ENCODE measurements at regions not wholly inside any gene's neighbourhood (a gene's known extent, or its start where the extent isn't known, plus 50 kb on each side); places are given as distances from the start of the nearest gene placed in this dataset.

DNA sequence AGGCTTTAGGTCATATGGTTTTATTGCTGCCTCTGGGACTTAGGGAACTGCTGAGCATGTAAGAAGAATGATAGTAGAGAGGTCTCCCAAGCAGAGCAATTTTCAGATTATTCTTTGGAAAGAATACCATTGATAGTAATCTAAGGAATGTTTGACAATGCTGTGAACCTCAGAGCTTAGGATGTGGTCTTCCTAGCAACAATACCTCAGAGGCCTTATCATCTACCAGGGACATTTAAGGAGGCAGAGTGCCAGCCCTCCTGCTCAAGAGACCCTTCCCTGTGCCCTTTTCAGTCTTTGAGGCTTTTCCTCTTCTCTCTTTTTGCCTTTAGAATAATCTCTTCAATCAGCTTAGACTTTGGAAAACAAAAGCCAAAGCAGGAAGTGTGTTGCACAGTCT, 272.1 kb downstream of the OXSM start:
- Mint-ChIP-seq H3K4me1 (no peaks in the 10 kb centered on the region), H3K36me3 (no peaks in the 10 kb centered on the region), H3K4me3 (no peak overlapping the region), H3K27me3 (peaks cover 0 to 8% (median 3%) of the 10 kb centered on the region in 5 donors), H3K9me3 (peaks cover 0 to 5% (median 0%) of the 10 kb centered on the region in 11 donors), H3K27ac (no peak overlapping the region)
- ATAC-seq (no peak), DNase-seq (no peak)
- Histone ChIP-seq H3K27me3 (ENCODE audit: control insufficient read depth in 2 of 2, insufficient read depth in 2 of 2, low read length in 2 of 2) (no peaks in the 10 kb centered on the region), H3K27ac (ENCODE audit: low read depth, low read length) (no peak overlapping the region), H3K4me1 (ENCODE audit: control insufficient read depth in 2 of 2, insufficient read depth in 2 of 2, low read length in 2 of 2) (no peaks in the 10 kb centered on the region), H3K4me3 (ENCODE audit: low read length) (no peak overlapping the region), H3K36me3 (ENCODE audit: control insufficient read depth in 2 of 3, insufficient read depth in 3 of 3, low read length in 3 of 3) (no peaks in the 10 kb centered on the region), H3K9me3 (ENCODE audit: control insufficient read depth in 2 of 3, low read length in 3 of 3) (no peaks in the 10 kb centered on the region)
- ChIA-PET POLR2A (no interaction called here), CTCF (no interaction called here)
- intact Hi-C loops (cut with micrococcal nuclease), result no loop called here

DNA sequence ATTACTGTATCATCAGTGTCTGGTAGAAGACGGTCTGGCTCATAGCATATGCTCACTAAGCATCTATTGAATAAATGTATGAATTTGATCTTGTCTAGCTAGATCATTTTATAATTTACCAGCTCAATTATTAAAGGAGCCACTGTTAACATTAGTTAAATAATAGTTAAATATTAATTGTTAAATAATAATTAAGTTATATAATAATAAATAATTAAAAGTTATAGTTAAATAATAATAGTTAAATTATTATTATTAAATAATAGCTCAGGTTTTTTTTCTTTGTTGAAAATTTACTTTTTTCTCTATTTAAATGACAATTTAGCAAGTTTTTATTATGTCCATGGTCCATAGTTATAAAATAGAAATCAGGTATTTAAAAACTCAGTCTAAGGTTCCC, 274.4 kb downstream of the OXSM start:
- CTCF ChIA-PET, result interaction anchor here (0.6 kb wide), 1 partner anchor 174 kb away, joined by 3 read pairs; no protein-coding TSS in a partner anchor
- Histone ChIP-seq H3K27ac (ENCODE audit: low read depth, low read length) (no peak overlapping the region), H3K9me3 (ENCODE audit: control insufficient read depth in 2 of 3, low read length in 3 of 3) (no peaks in the 10 kb centered on the region), H3K36me3 (ENCODE audit: control insufficient read depth in 2 of 3, insufficient read depth in 3 of 3, low read length in 3 of 3) (no peaks in the 10 kb centered on the region), H3K27me3 (ENCODE audit: control insufficient read depth in 2 of 2, insufficient read depth in 2 of 2, low read length in 2 of 2) (no peaks in the 10 kb centered on the region), H3K4me3 (ENCODE audit: low read length) (no peak overlapping the region), H3K4me1 (ENCODE audit: control insufficient read depth in 2 of 2, insufficient read depth in 2 of 2, low read length in 2 of 2) (no peaks in the 10 kb centered on the region)
- Mint-ChIP-seq H3K4me1 (no peaks in the 10 kb centered on the region), H3K4me3 (no peak overlapping the region), H3K27me3 (peaks cover 0 to 8% (median 3%) of the 10 kb centered on the region in 5 donors), H3K27ac (no peak overlapping the region), H3K9me3 (peaks cover 0 to 4% (median 0%) of the 10 kb centered on the region in 11 donors), H3K36me3 (no peaks in the 10 kb centered on the region)
- intact Hi-C loops (cut with micrococcal nuclease), result no loop called here
- no peak for ATAC-seq
- DNase-seq, result no peak
- POLR2A ChIA-PET, result no interaction called here

DNA sequence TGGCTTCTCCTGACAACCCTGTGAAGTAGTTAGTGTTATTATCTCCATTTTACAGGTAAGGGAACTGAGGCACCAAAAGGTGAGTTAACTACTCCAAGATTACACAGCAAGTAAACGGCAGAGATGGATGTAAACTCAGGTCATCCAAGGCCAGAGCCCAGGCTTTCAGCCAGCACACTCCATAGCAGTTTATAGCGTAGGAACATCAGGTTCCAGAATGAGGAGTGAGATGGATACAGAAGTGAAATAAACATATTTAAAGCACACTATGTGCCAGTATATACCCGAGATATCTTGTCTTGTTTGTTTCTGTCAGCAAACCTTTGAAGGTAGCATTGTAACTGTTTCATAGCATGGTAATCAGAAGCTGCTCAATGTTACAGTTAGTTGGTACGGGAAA, 279.0 kb downstream of the OXSM start:
- Histone ChIP-seq H3K4me1 (ENCODE audit: control insufficient read depth in 2 of 2, insufficient read depth in 2 of 2, low read length in 2 of 2) (no peaks in the 10 kb centered on the region), H3K9me3 (ENCODE audit: control insufficient read depth in 2 of 3, low read length in 3 of 3) (no peaks in the 10 kb centered on the region), H3K27me3 (ENCODE audit: control insufficient read depth in 2 of 2, insufficient read depth in 2 of 2, low read length in 2 of 2) (no peaks in the 10 kb centered on the region), H3K4me3 (ENCODE audit: low read length) (no peak overlapping the region), H3K36me3 (ENCODE audit: control insufficient read depth in 2 of 3, insufficient read depth in 3 of 3, low read length in 3 of 3) (no peaks in the 10 kb centered on the region), H3K27ac (ENCODE audit: low read depth, low read length) (no peak overlapping the region)
- intact Hi-C loops (cut with micrococcal nuclease), result no loop called here
- no peak overlapping the region for H3K27ac Mint-ChIP-seq
- H3K36me3 Mint-ChIP-seq, result no peaks in the 10 kb centered on the region
- POLR2A ChIA-PET, result no interaction called here
- DNase-seq (no peak), ATAC-seq (no peak)
- H3K9me3 Mint-ChIP-seq, result peaks cover 0 to 1% (median 0%) of the 10 kb centered on the region in 11 donors
- H3K4me1 Mint-ChIP-seq, result no peaks in the 10 kb centered on the region
- no peak overlapping the region for H3K4me3 Mint-ChIP-seq
- H3K27me3 Mint-ChIP-seq, result no peaks in the 10 kb centered on the region
- CTCF ChIA-PET, result no interaction called here

DNA sequence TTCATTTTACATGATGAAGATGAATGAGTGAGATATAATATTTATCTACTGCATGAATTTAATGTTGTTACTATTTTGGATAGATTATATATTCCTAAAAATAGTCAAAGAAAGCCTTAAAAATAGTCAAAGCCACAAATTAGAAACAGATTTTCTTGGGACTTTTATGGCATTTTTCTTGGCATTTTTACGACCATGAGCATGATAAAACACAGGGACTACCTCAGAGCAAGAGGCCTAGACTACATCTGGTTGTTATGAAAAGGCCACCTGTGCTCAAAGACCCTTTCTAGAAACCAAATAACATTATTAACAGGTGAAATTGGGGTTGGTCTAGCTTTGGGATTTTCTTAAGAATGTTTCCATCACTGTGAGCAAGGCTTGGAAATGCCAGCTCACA, 281.0 kb downstream of the OXSM start:
- ChIA-PET CTCF (no interaction called here), POLR2A (no interaction called here)
- Mint-ChIP-seq H3K36me3 (no peaks in the 10 kb centered on the region), H3K4me3 (no peak overlapping the region), H3K4me1 (no peaks in the 10 kb centered on the region), H3K27ac (no peak overlapping the region), H3K27me3 (peaks cover 0 to 5% (median 0%) of the 10 kb centered on the region in 5 donors), H3K9me3 (peaks cover 0 to 1% (median 0%) of the 10 kb centered on the region in 11 donors)
- H3K4me3 ChIP-seq (ENCODE audit: low read length), result no peak overlapping the region
- H3K36me3 ChIP-seq (ENCODE audit: control insufficient read depth in 2 of 3, insufficient read depth in 3 of 3, low read length in 3 of 3), result no peaks in the 10 kb centered on the region
- no peaks in the 10 kb centered on the region for H3K4me1 ChIP-seq (ENCODE audit: control insufficient read depth in 2 of 2, insufficient read depth in 2 of 2, low read length in 2 of 2)
- H3K27ac ChIP-seq (ENCODE audit: low read depth, low read length), result no peak overlapping the region
- DNase-seq (no peak), ATAC-seq (no peak)
- H3K9me3 ChIP-seq (ENCODE audit: control insufficient read depth in 2 of 3, low read length in 3 of 3), result no peaks in the 10 kb centered on the region
- H3K27me3 ChIP-seq (ENCODE audit: control insufficient read depth in 2 of 2, insufficient read depth in 2 of 2, low read length in 2 of 2), result no peaks in the 10 kb centered on the region
- intact Hi-C loops (cut with micrococcal nuclease), result no loop called here

DNA sequence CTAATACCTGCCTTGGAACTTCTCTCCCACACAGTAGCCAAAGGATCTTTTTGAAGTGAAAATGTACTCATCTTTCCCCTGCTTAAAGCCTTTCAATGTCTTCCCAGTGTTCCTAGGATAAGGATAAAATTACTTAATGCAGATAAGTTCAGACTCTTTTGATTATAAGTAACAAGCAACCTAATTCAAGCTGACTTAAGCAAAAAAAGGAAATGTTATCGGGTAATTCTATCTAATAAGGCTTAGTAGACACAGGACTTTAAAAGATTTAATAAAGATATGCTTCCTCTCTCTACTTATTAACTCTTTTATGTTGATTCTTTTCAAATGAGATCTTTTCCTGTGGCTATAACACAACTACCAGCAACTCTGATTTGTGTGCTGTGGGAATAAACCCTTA, 284.2 kb downstream of the OXSM start:
- no peak for DNase-seq
- Histone ChIP-seq H3K4me1 (ENCODE audit: control insufficient read depth in 2 of 2, insufficient read depth in 2 of 2, low read length in 2 of 2) (no peaks in the 10 kb centered on the region), H3K36me3 (ENCODE audit: control insufficient read depth in 2 of 3, insufficient read depth in 3 of 3, low read length in 3 of 3) (no peaks in the 10 kb centered on the region), H3K4me3 (ENCODE audit: low read length) (no peak overlapping the region), H3K27me3 (ENCODE audit: control insufficient read depth in 2 of 2, insufficient read depth in 2 of 2, low read length in 2 of 2) (no peaks in the 10 kb centered on the region), H3K9me3 (ENCODE audit: control insufficient read depth in 2 of 3, low read length in 3 of 3) (no peaks in the 10 kb centered on the region), H3K27ac (ENCODE audit: low read depth, low read length) (no peak overlapping the region)
- ChIA-PET POLR2A (no interaction called here), CTCF (interaction anchor here (0.6 kb wide), 1 partner anchor 9 kb away, joined by 4 read pairs; no protein-coding TSS in a partner anchor)
- ATAC-seq, result no peak
- Mint-ChIP-seq H3K36me3 (no peaks in the 10 kb centered on the region), H3K9me3 (no peaks in the 10 kb centered on the region), H3K4me1 (no peaks in the 10 kb centered on the region), H3K4me3 (no peak overlapping the region), H3K27ac (no peak overlapping the region), H3K27me3 (peaks cover 0 to 8% (median 3%) of the 10 kb centered on the region in 5 donors)
- intact Hi-C loops (cut with micrococcal nuclease), result no loop called here

DNA sequence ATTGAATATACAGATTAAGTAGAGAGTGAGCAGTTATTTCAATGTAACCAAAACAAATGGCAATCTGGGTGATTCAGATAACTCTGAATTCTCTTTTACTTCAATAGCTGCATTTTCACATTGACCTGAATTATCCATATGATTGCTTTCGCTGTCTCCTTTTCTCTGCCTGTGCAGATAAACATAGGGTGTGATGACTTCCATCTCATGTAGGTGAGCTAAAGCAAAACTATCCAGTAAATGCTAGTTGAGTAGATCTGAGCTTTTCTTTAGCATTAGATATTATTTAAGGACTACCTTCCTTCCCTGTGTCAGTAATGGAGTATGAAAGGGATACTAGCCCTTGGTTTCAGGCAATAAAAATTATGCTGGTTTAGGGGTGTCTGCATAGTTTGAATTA, 288.6 kb downstream of the OXSM start:
- Histone ChIP-seq H3K27ac (ENCODE audit: low read depth, low read length) (no peak overlapping the region), H3K4me1 (ENCODE audit: control insufficient read depth in 2 of 2, insufficient read depth in 2 of 2, low read length in 2 of 2) (no peaks in the 10 kb centered on the region), H3K27me3 (ENCODE audit: control insufficient read depth in 2 of 2, insufficient read depth in 2 of 2, low read length in 2 of 2) (no peaks in the 10 kb centered on the region), H3K4me3 (ENCODE audit: low read length) (no peak overlapping the region), H3K36me3 (ENCODE audit: control insufficient read depth in 2 of 3, insufficient read depth in 3 of 3, low read length in 3 of 3) (no peaks in the 10 kb centered on the region), H3K9me3 (ENCODE audit: control insufficient read depth in 2 of 3, low read length in 3 of 3) (no peaks in the 10 kb centered on the region)
- no peak for ATAC-seq
- POLR2A ChIA-PET, result no interaction called here
- H3K27ac Mint-ChIP-seq, result no peak overlapping the region
- peaks cover 0 to under 1% (median 0%) of the 10 kb centered on the region in 11 donors for H3K9me3 Mint-ChIP-seq
- intact Hi-C loops (cut with micrococcal nuclease), result no loop called here
- peaks cover 0 to 8% (median 3%) of the 10 kb centered on the region in 5 donors for H3K27me3 Mint-ChIP-seq
- CTCF ChIA-PET, result no interaction called here
- no peaks in the 10 kb centered on the region for H3K4me1 Mint-ChIP-seq
- no peak for DNase-seq
- H3K36me3 Mint-ChIP-seq, result no peaks in the 10 kb centered on the region
- no peak overlapping the region for H3K4me3 Mint-ChIP-seq

DNA sequence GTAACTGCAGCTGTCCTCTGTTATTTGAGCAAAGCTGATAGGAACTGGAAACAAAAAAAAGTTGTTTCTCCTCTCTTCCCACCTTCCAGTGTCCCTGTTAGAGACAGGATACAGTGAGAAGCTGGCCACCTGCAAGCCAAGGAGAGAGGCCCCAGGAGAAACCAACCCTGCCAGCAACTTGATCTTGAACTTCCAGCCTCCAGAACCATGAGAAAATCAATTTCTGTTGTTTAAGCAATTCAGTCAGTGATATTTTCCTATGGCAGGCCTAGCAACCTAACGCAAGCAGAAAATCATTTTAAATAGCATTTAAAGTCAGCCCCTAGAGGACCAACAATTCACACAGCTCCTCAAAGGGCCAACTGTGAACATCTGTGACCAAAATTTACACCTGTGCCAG, 291.3 kb downstream of the OXSM start:
- Histone ChIP-seq H3K36me3 (ENCODE audit: control insufficient read depth in 2 of 3, insufficient read depth in 3 of 3, low read length in 3 of 3) (no peaks in the 10 kb centered on the region), H3K4me1 (ENCODE audit: control insufficient read depth in 2 of 2, insufficient read depth in 2 of 2, low read length in 2 of 2) (no peaks in the 10 kb centered on the region), H3K9me3 (ENCODE audit: control insufficient read depth in 2 of 3, low read length in 3 of 3) (no peaks in the 10 kb centered on the region), H3K27ac (ENCODE audit: low read depth, low read length) (no peak overlapping the region), H3K27me3 (ENCODE audit: control insufficient read depth in 2 of 2, insufficient read depth in 2 of 2, low read length in 2 of 2) (no peaks in the 10 kb centered on the region), H3K4me3 (ENCODE audit: low read length) (no peak overlapping the region)
- H3K9me3 Mint-ChIP-seq, result peaks cover 0 to 4% (median 0%) of the 10 kb centered on the region in 11 donors
- CTCF ChIA-PET, result no interaction called here
- ATAC-seq (no peak), DNase-seq (no peak)
- POLR2A ChIA-PET, result no interaction called here
- intact Hi-C loops (cut with micrococcal nuclease), result no loop called here
- H3K4me3 Mint-ChIP-seq, result no peak overlapping the region
- no peaks in the 10 kb centered on the region for H3K36me3 Mint-ChIP-seq
- H3K27me3 Mint-ChIP-seq, result peaks cover 0 to 6% (median 0%) of the 10 kb centered on the region in 5 donors
- H3K4me1 Mint-ChIP-seq, result no peaks in the 10 kb centered on the region
- H3K27ac Mint-ChIP-seq, result no peak overlapping the region
